HFF-Myc (cell line): ENCODE measurements at regions not wholly inside any gene's neighbourhood (a gene's known extent, or its start where the extent isn't known, plus 50 kb on each side); places are given as distances from the start of the nearest gene placed in this dataset.

Experiments used
- DNase-seq: peaks from one replicate; pipeline ENCODE4 v3.0.0-alpha.2; 2011; ENCODE audit warnings: low read depth; ENCODE audit errors: extremely low read depth
- H3K4me3 ChIP-seq: replicated peaks from 2 replicates; pipeline ENCODE4 v1.5.1; 2011; ENCODE audit warnings: low read depth, mild to moderate bottlenecking, control low read depth, low read length
- CTCF ChIP-seq: IDR thresholded peaks from 2 replicates; pipeline ENCODE4 v1.5.1; 2012; ENCODE audit warnings: mild to moderate bottlenecking, low read depth, low read length, control low read depth; ENCODE audit errors: missing control alignments

DNA sequence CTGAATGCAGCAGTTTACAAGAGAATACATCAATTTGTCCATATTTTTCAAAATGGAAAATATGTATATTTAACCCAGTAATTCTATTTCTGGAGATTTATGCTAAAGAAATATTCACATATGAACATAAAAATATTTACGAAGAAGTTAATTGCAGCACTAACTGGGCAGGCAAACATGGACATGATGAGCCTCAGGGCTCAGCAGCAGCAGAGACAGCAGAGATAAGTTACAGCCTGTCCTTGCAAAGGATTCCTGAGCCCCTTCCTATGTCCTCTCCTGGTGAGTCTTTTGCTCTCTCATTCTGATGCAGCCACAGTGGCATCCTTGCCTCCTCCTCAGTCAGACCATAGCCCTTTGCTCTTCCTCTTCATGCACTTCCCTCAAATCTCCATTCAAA, 680.6 kb upstream of the CPEB2 start:
- TF ChIP-seq CTCF, result no peak
- DNase-seq, result no peak
- no peak overlapping the region for H3K4me3 ChIP-seq

DNA sequence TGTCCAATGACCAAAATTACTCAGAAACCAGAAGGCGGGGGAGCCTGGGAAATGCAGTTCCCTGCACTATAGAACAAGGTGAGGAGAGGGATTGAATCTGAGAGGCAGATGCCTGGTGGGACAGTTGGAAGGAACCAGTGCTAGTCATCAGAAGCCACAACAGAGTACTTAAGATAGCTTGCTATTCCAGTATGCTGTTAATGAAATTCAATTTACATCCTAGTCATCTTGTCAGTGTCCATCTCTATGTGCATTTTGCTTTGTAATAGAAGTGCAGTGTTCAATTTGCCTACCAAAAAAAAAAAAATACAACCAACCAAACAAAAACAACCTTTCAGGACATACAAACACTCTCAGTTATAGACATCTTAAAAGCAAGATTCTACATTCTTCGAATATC, 679.1 kb upstream of the CPEB2 start:
- no peak for TF ChIP-seq CTCF
- no peak for DNase-seq
- no peak overlapping the region for H3K4me3 ChIP-seq

GRCh38 chr4:14329228-14329627, 673.1 kb upstream of the CPEB2 start:
- no peak for TF ChIP-seq CTCF
- H3K4me3 ChIP-seq, result no peak overlapping the region
- DNase-seq, result no peak

GRCh38 chr4:14333616-14334015, 668.7 kb upstream of the CPEB2 start:
- no peak overlapping the region for H3K4me3 ChIP-seq
- DNase-seq, result no peak
- no peak for TF ChIP-seq CTCF

DNA sequence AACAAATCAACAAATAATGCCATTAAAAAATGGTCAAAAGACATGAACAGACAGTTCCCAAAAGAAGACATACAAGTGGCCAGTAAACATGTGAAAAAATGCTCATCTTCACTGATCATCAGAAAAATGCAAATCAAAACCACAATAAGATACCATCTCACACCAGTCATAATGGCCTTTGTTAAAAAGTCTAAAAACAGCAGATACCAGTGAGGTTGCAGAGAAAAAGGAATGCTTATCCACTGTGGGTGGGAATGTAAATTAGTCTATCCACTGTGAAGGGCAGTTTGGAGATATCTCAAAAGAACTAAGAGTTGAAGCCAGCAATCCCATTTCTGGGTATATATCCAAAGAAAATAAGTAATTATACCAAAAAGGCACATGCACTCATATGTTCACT, 668.1 kb upstream of the CPEB2 start:
- DNase-seq, result no peak
- H3K4me3 ChIP-seq, result no peak overlapping the region

GRCh38 chr4:14335872-14336271, 666.4 kb upstream of the CPEB2 start:
- no peak overlapping the region for H3K4me3 ChIP-seq
- TF ChIP-seq CTCF, result no peak
- no peak for DNase-seq

More for the DNA sequence above, 668.1 kb upstream of the CPEB2 start:
- TF ChIP-seq CTCF, result no peak

DNA sequence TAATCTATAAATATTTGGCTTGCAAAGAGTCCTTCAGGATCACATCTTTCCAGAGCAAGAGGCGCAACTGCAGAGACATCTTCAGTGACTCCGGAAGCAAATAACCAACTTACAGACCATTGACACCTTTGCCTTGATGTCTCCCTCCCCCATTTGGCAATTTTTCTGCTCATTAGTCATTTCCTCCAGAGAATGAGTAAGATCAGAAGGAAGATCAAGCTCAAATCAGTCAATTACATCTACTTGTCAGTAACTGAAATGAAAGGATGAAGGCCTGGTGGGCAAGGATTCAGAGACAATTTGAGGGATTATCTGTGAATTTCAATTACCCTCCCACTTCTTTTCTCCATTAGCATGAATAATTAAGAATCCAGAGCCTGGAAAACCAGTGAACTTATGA, 665.6 kb upstream of the CPEB2 start:
- TF ChIP-seq CTCF, result no peak
- DNase-seq, result no peak
- no peak overlapping the region for H3K4me3 ChIP-seq
